SK-N-SH (cell line): ENCODE measurements at regions not wholly inside any gene's neighbourhood (a gene's known extent, or its start where the extent isn't known, plus 50 kb on each side); places are given as distances from the start of the nearest gene placed in this dataset.

Experiments
- CTCF ChIA-PET: fragments of 300-600, 350-600 bp; formaldehyde crosslinking; extraction: SDS; loops from one replicate; lab custom pipeline; 2021; lab: Yijun Ruan, JAX
- POLR2A ChIA-PET: fragments of 350-600 bp; sonication (Branson Sonifier 250); formaldehyde crosslinking; extraction: SDS; loops from one replicate; lab custom pipeline; 2020; ENCODE audit warnings: antibody characterized with exemption, inconsistent platforms; lab: Yijun Ruan, JAX
- DNase-seq: peaks from one replicate; pipeline ENCODE4 v3.0.0; 2012
- H2AFZ ChIP-seq: fragments of 200-600 bp; sonication (generic); 2 replicates; pipeline ENCODE4 v1.8.1; 2016; ENCODE audit warnings: antibody characterized with exemption, mild to moderate bottlenecking, low read depth
- H3F3A ChIP-seq: fragments of 200-600 bp; sonication (generic); replicated peaks from 2 replicates; pipeline ENCODE3; 2016; ENCODE audit warnings: antibody characterized with exemption, mild to moderate bottlenecking; ENCODE audit not compliant: insufficient read depth
- H3K27ac ChIP-seq, 2 experiments: fragments of 200-500 bp in 1 of 2; fragments of 200-600 bp in 1 of 2; sonication (Bioruptor generic) in 1 of 2; sonication (generic), shearing (Covaris generic) in 1 of 2; 2 replicates each; pipeline versions ENCODE4 v1.5.1 to v1.6.1; 2014 to 2016; ENCODE audit warnings: low read depth in 2 of 2, inconsistent platforms in 1 of 2, low read length in 1 of 2, mild to moderate bottlenecking in 1 of 2, mixed read lengths in 1 of 2
- H3K27me3 ChIP-seq: fragments of 200-600 bp; sonication (generic), shearing (Covaris generic); 2 replicates; pipeline ENCODE4 v1.6.1; 2016; ENCODE audit warnings: mixed run types; ENCODE audit not compliant: insufficient read depth
- H3K36me3 ChIP-seq, 2 experiments: fragments of 200-500 bp in 1 of 2; fragments of 200-600 bp in 1 of 2; sonication (Bioruptor generic) in 1 of 2; sonication (generic) in 1 of 2; replicated peaks in 1 of 2; 2 replicates each; pipeline versions ENCODE3 to v1.5.1; 2014 to 2016; ENCODE audit warnings: low read length in 1 of 2, mild to moderate bottlenecking in 1 of 2; ENCODE audit not compliant: insufficient read depth in 2 of 2, control insufficient read depth in 1 of 2
- H3K4me1 ChIP-seq, 2 experiments: fragments of 200-500 bp in 1 of 2; fragments of 200-600 bp in 1 of 2; sonication (Bioruptor generic) in 1 of 2; sonication (generic), shearing (Covaris generic) in 1 of 2; 2 replicates each; pipeline versions ENCODE4 v1.5.1 to v1.6.1; 2014 to 2016; ENCODE audit warnings: low read depth in 1 of 2, low read length in 1 of 2, mixed run types in 1 of 2; ENCODE audit not compliant: insufficient read depth in 2 of 2, control insufficient read depth in 1 of 2
- H3K4me2 ChIP-seq: fragments of 200-600 bp; sonication (generic), shearing (Covaris generic); 2 replicates; pipeline ENCODE4 v1.6.1; 2017; ENCODE audit warnings: mixed run types
- H3K4me3 ChIP-seq, 2 experiments: fragments of 200-500 bp in 1 of 2; fragments of 200-600 bp in 1 of 2; sonication (Bioruptor generic) in 1 of 2; sonication (generic), shearing (Covaris generic) in 1 of 2; 2 replicates each; pipeline versions ENCODE4 v1.5.1 to v1.8.1; 2014 to 2016; ENCODE audit warnings: low read depth in 2 of 2, inconsistent platforms in 1 of 2, low read length in 1 of 2, mild to moderate bottlenecking in 1 of 2, mixed read lengths in 1 of 2, moderate library complexity in 1 of 2
- H3K79me2 ChIP-seq: fragments of 200-600 bp; sonication (generic); 2 replicates; pipeline ENCODE4 v1.8.1; 2017; ENCODE audit warnings: mild to moderate bottlenecking; ENCODE audit not compliant: insufficient read depth
- H3K9ac ChIP-seq: fragments of 200-600 bp; sonication (generic); 2 replicates; pipeline ENCODE4 v1.6.1; 2017; ENCODE audit warnings: mixed run types
- H3K9me2 ChIP-seq: fragments of 200-600 bp; sonication (generic); 2 replicates; pipeline ENCODE4 v1.6.1; 2017; ENCODE audit warnings: mixed run types
- H3K9me3 ChIP-seq: fragments of 200-600 bp; sonication (generic); 2 replicates; pipeline ENCODE4 v1.6.1; 2017; ENCODE audit warnings: mixed run types, mild to moderate bottlenecking, moderate library complexity
- H4K20me1 ChIP-seq: fragments of 200-600 bp; sonication (generic); 2 replicates; pipeline ENCODE4 v1.6.1; 2017; ENCODE audit warnings: mild to moderate bottlenecking, mixed run types; ENCODE audit not compliant: insufficient read depth
- CTCF ChIP-seq: fragments of 200-600 bp; sonication (generic); IDR thresholded peaks from 2 replicates; pipeline ENCODE4 v1.6.1; 2017; ENCODE audit warnings: antibody characterized with exemption, mild to moderate bottlenecking, moderate library complexity
- EP300 ChIP-seq, 2 experiments: IDR thresholded peaks; 2 replicates each; pipeline versions ENCODE4 v1.4.0 to v1.6.1; 2012; ENCODE audit warnings: borderline replicate concordance in 1 of 2, low read depth in 1 of 2, low read length in 1 of 2
- FOXJ3 ChIP-seq: sonication (generic); formaldehyde crosslinking; IDR thresholded peaks from 2 replicates; pipeline ENCODE4 v1.5.1; 2020; ENCODE audit warnings: mild to moderate bottlenecking, missing genetic modification reagents
- GABPA ChIP-seq: IDR thresholded peaks from 2 replicates; pipeline ENCODE4 v1.4.0; 2012; ENCODE audit warnings: low read depth, mild to moderate bottlenecking
- JUND ChIP-seq: IDR thresholded peaks from 2 replicates; pipeline ENCODE4 v1.4.0; 2012
- MEF2A ChIP-seq: IDR thresholded peaks from 2 replicates; pipeline ENCODE4 v1.4.0; 2012; ENCODE audit warnings: low read depth, borderline replicate concordance
- MXI1 ChIP-seq: IDR thresholded peaks from 2 replicates; pipeline ENCODE4 v1.6.1; 2012; ENCODE audit warnings: mild to moderate bottlenecking, low read depth, low read length, improper control_type of control experiment
- NRF1 ChIP-seq: IDR thresholded peaks from 2 replicates; pipeline ENCODE4 v1.6.1; 2012; ENCODE audit warnings: low read depth, mild to moderate bottlenecking, low read length
- PBX3 ChIP-seq: IDR thresholded peaks from 2 replicates; pipeline ENCODE4; 2012
- SMC3 ChIP-seq: IDR thresholded peaks from 2 replicates; pipeline ENCODE4 v1.6.1; 2012; ENCODE audit warnings: low read depth, low read length, improper control_type of control experiment
- TCF12 ChIP-seq: IDR thresholded peaks from 2 replicates; pipeline ENCODE4 v1.4.0; 2012
- TEAD4 ChIP-seq: IDR thresholded peaks from 2 replicates; pipeline ENCODE4 v1.4.0; 2012; ENCODE audit warnings: mild to moderate bottlenecking, borderline replicate concordance; ENCODE audit not compliant: insufficient read depth
- USF1 ChIP-seq: IDR thresholded peaks from 2 replicates; pipeline ENCODE4 v1.4.0; 2012; ENCODE audit warnings: low read depth, borderline replicate concordance
- USF2 ChIP-seq: fragments of 150-350 bp; IDR thresholded peaks from 2 replicates; pipeline ENCODE4 v1.6.1; 2017; ENCODE audit warnings: antibody characterized with exemption, low read length, low read depth, borderline replicate concordance
- YY1 ChIP-seq: IDR thresholded peaks from 2 replicates; pipeline ENCODE4 v1.4.0; 2012; ENCODE audit warnings: low read depth, mild to moderate bottlenecking
- WGBS: methylation state at CpG from one replicate; pipeline ENCODE4 v1.1.6; 2017; ENCODE audit warnings: low lambda C conversion rate; 5-methylcytosine and 5-hydroxymethylcytosine counted together
- TF ChIP-seq, protein P1 (sequence below): IDR thresholded peaks from 2 replicates; pipeline ENCODE4 v1.6.1; 2012; ENCODE audit warnings: mild to moderate bottlenecking, low read depth, low read length, moderate library complexity
- TF ChIP-seq, protein P2 (sequence below): IDR thresholded peaks from 2 replicates; pipeline ENCODE4 v1.4.0; 2012; ENCODE audit warnings: low read depth, borderline replicate concordance

DNA sequence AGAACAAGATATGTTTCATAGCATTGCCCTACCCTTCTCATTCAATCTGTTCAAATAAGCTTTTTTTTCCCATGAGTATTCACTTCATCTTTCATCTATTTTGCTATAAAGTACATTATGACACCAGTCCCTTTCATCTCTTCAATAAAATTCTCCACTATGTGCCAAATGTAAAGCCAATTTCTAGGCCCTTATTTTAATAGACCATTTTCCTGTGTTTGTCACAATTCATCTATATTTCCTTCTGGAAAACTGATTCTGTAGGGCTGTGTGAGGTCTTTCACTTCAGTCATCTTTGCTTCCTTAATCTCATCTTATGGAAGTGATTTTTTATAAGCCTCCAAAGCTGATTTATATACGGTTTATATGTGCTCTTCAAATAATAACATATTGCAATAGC, 992.4 kb upstream of the EYS start:
- no peaks in the 10 kb centered on the region for H3K27me3 ChIP-seq
- no peaks in the 10 kb centered on the region for H3K79me2 ChIP-seq
- no peak overlapping the region for H2AFZ ChIP-seq
- no peak overlapping the region for H3K4me2 ChIP-seq
- no peaks in the 10 kb centered on the region; a peak in 1 of 4 replicates for H3K4me1 ChIP-seq
- no peak overlapping the region for H3K4me3 ChIP-seq
- no peak for DNase-seq
- no peak for TF ChIP-seq YY1
- no peak for TF ChIP-seq TCF12
- TF ChIP-seq MXI1, result no peak
- no peak for TF ChIP-seq USF2
- no peak for TF ChIP-seq EP300 (IDR thresholded peaks at IDR 0.05; ENCODE audit: borderline replicate concordance in 1 of 2, low read depth in 1 of 2, low read length in 1 of 2)
- no peak for TF ChIP-seq TEAD4
- TF ChIP-seq PBX3, result no peak
- no peak for TF ChIP-seq FOXJ3
- ChIA-PET CTCF (no interaction called here), POLR2A (no interaction called here)
- no peak overlapping the region for H3K27ac ChIP-seq
- no peaks in the 10 kb centered on the region for H3K9me3 ChIP-seq
- WGBS, result 32% methylated on average over 1 of the region's 1 CpG
- H4K20me1 ChIP-seq, result no peaks in the 10 kb centered on the region
- no peaks in the 10 kb centered on the region for H3F3A ChIP-seq
- H3K9ac ChIP-seq, result no peak overlapping the region
- no peaks in the 10 kb centered on the region for H3K36me3 ChIP-seq
- no peaks in the 10 kb centered on the region for H3K9me2 ChIP-seq

GRCh38 chr6:66689608-66690007, 982.6 kb upstream of the EYS start:
- 57% methylated on average over 4 of the region's 4 CpGs for WGBS
- no peak for DNase-seq
- no peaks in the 10 kb centered on the region for H4K20me1 ChIP-seq
- no peak overlapping the region for H2AFZ ChIP-seq
- no peaks in the 10 kb centered on the region for H3K79me2 ChIP-seq
- H3K4me3 ChIP-seq, result no peak overlapping the region
- H3K9me3 ChIP-seq, result no peaks in the 10 kb centered on the region
- no peaks in the 10 kb centered on the region for H3K27me3 ChIP-seq
- no peak overlapping the region for H3K27ac ChIP-seq
- POLR2A ChIA-PET, result no interaction called here
- no peak overlapping the region for H3K4me2 ChIP-seq
- no peak overlapping the region for H3K9ac ChIP-seq
- H3K4me1 ChIP-seq, result no peaks in the 10 kb centered on the region
- no peaks in the 10 kb centered on the region for H3F3A ChIP-seq
- no peaks in the 10 kb centered on the region for H3K36me3 ChIP-seq
- CTCF ChIA-PET, result no interaction called here
- no peaks in the 10 kb centered on the region for H3K9me2 ChIP-seq
- no peak for TF ChIP-seq MEF2A
- TF ChIP-seq GABPA, result no peak
- no peak for TF ChIP-seq USF1
- no peak for TF ChIP-seq USF2
- no peak for TF ChIP-seq CTCF
- no peak for TF ChIP-seq JUND
- no peak for TF ChIP-seq YY1
- TF ChIP-seq, protein P1, sequence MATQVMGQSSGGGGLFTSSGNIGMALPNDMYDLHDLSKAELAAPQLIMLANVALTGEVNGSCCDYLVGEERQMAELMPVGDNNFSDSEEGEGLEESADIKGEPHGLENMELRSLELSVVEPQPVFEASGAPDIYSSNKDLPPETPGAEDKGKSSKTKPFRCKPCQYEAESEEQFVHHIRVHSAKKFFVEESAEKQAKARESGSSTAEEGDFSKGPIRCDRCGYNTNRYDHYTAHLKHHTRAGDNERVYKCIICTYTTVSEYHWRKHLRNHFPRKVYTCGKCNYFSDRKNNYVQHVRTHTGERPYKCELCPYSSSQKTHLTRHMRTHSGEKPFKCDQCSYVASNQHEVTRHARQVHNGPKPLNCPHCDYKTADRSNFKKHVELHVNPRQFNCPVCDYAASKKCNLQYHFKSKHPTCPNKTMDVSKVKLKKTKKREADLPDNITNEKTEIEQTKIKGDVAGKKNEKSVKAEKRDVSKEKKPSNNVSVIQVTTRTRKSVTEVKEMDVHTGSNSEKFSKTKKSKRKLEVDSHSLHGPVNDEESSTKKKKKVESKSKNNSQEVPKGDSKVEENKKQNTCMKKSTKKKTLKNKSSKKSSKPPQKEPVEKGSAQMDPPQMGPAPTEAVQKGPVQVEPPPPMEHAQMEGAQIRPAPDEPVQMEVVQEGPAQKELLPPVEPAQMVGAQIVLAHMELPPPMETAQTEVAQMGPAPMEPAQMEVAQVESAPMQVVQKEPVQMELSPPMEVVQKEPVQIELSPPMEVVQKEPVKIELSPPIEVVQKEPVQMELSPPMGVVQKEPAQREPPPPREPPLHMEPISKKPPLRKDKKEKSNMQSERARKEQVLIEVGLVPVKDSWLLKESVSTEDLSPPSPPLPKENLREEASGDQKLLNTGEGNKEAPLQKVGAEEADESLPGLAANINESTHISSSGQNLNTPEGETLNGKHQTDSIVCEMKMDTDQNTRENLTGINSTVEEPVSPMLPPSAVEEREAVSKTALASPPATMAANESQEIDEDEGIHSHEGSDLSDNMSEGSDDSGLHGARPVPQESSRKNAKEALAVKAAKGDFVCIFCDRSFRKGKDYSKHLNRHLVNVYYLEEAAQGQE, result no peak
- TF ChIP-seq SMC3, result no peak
- TF ChIP-seq MXI1, result no peak
- TF ChIP-seq NRF1, result no peak
- TF ChIP-seq, protein P2, sequence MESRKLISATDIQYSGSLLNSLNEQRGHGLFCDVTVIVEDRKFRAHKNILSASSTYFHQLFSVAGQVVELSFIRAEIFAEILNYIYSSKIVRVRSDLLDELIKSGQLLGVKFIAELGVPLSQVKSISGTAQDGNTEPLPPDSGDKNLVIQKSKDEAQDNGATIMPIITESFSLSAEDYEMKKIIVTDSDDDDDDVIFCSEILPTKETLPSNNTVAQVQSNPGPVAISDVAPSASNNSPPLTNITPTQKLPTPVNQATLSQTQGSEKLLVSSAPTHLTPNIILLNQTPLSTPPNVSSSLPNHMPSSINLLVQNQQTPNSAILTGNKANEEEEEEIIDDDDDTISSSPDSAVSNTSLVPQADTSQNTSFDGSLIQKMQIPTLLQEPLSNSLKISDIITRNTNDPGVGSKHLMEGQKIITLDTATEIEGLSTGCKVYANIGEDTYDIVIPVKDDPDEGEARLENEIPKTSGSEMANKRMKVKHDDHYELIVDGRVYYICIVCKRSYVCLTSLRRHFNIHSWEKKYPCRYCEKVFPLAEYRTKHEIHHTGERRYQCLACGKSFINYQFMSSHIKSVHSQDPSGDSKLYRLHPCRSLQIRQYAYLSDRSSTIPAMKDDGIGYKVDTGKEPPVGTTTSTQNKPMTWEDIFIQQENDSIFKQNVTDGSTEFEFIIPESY, result no peak
- TF ChIP-seq FOXJ3, result no peak
